AG04449 (cell line): ENCODE measurements at regions not wholly inside any gene's neighbourhood (a gene's known extent, or its start where the extent isn't known, plus 50 kb on each side); places are given as distances from the start of the nearest gene placed in this dataset.

ENCODE experiments used
- CTCF ChIA-PET: fragments of 350-600 bp; formaldehyde crosslinking; extraction: SDS; loops from one replicate; lab custom pipeline; 2021; ENCODE audit warnings: antibody characterized with exemption; lab: Yijun Ruan, JAX
- POLR2A ChIA-PET: fragments of 400-600, 350-600 bp; formaldehyde crosslinking; extraction: SDS; loops from one replicate; lab custom pipeline; 2020; ENCODE audit warnings: antibody characterized with exemption, inconsistent platforms; lab: Yijun Ruan, JAX
- DNase-seq: peaks from one replicate; pipeline ENCODE4 v3.0.0-alpha.2; 2010; ENCODE audit warnings: low read depth, low spot score
- H3K4me3 ChIP-seq: 2 replicates; pipeline ENCODE4 v1.5.1; 2011; ENCODE audit warnings: low read depth, mild to moderate bottlenecking, control low read depth, low read length
- CTCF ChIP-seq: IDR thresholded peaks from one replicate; pipeline ENCODE4 v1.5.1; 2011; ENCODE audit warnings: mild to moderate bottlenecking, moderate library complexity, low read length, control low read depth, inconsistent platforms; ENCODE audit not compliant: insufficient read depth; ENCODE audit errors: missing control alignments

DNA sequence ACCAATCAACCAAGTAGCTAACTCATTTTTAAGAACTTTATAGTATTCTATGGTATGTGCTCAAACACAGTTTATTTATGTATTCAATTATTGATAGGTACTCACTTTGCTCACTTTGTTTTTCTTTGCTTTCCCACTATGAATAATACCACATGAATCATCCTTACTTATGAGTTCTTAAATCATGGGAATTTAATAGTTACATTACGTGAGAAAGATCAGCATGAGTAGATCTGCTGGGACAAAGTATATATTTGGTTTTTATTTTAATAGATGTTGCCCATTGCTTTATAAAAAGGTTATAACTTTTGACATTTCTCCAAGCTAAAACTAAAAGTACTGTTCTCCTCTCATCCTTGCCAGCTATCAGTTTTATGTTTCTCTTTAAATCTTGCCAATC lies 390.7 kb downstream of the LRATD1 start:
- POLR2A ChIA-PET: no interaction called here
- CTCF ChIA-PET: no interaction called here
- no peak overlapping the region for H3K4me3 ChIP-seq
- TF ChIP-seq CTCF: no peak
- no peak for DNase-seq

- H3K4me3 ChIP-seq: no peak overlapping the region
- ChIA-PET CTCF (interaction anchor here (1.8 kb wide), 1 partner anchor 30 kb away, joined by 3 read pairs; no protein-coding TSS in a partner anchor), POLR2A (no interaction called here)
- DNase-seq: no peak
- TF ChIP-seq CTCF: no peak
Measured at GRCh38 chr2:15028406-15028805, 395.9 kb downstream of the LRATD1 start.

DNA sequence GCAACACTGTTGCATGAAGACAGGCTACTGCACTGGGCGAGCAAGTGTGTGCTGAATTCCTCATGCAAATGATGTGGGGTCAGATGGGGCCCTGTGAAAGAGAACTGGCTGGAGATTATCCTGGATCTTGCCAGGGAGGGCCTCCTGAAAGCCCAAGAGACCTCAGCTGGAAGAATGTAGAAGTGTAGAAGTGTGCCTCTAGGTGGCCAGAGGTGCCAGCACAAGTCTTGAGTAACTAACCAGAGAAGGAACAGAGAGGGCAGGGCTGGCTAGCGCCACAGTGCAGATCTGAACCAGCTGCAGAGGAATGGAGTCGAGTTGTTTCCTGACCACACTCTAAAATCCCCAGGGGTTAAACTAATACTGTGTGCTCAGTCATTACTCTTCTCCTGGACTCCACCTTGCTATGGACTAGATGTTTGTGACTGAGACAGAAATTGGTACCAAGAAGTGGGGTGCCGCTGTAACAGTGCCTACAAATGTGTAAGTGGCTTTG lies 399.3 kb downstream of the LRATD1 start:
- ChIA-PET CTCF (no interaction called here), POLR2A (no interaction called here)
- H3K4me3 ChIP-seq: no peak overlapping the region
- DNase-seq: no peak
- TF ChIP-seq CTCF: no peak

DNA sequence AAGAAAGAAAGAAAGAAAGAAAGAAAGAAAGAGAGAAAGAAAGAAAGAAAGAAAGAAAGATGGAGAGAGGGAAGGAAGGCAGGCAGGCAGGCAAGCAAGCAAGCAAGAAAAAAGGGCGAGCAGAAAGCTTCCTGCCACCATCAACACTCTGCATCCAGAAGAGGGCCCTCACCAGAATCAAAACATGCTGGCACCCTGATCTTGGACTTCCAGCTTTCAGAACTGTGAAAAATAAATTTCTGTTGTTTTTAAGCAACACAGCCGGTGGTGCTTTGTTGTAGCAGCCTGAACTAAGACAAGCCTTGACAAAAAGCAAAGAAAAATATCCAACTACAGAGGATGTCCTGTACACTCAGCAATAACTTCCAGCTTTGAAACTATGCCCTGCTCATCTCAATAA lies 401.7 kb downstream of the LRATD1 start:
- ChIA-PET POLR2A (no interaction called here), CTCF (no interaction called here)
- no peak overlapping the region for H3K4me3 ChIP-seq
- TF ChIP-seq CTCF: no peak
- DNase-seq: no peak

GRCh38 chr2:15034860-15035259 lies 402.3 kb downstream of the LRATD1 start:
- POLR2A ChIA-PET: no interaction called here

More at GRCh38 chr2:15034860-15035259, 402.3 kb downstream of the LRATD1 start:
- DNase-seq: no peak
- no peak for TF ChIP-seq CTCF
- no peak overlapping the region for H3K4me3 ChIP-seq
- CTCF ChIA-PET: no interaction called here
